ENCODE measurements at regions not wholly inside any gene's neighbourhood (a gene's known extent, or its start where the extent isn't known, plus 50 kb on each side); places are given as distances from the start of the nearest gene placed in this dataset.
A peak's percentile ranks its signal among the peaks of the same experiment; 100 is the strongest.

GRCh38 chr18:60445341-60445740 is 72.8 kb upstream of the MC4R start:
- Histone ChIP-seq H2BK12ac (ENCODE audit: low read length) (no peak overlapping the region), H3K4me2 (ENCODE audit: low read length) (no peak overlapping the region), H3K79me1 (ENCODE audit: low read length) (no peaks in the 10 kb centered on the region), H3K27ac (ENCODE audit: low read depth, low read length) (no peak overlapping the region), H3K9ac (ENCODE audit: low read length) (no peak overlapping the region), H3K27me3 (ENCODE audit: insufficient read depth, low read length) (no peaks in the 10 kb centered on the region), H2BK120ac (ENCODE audit: insufficient read depth, low read length, poor library complexity) (no peak overlapping the region), H3K79me2 (ENCODE audit: control insufficient read depth, insufficient read depth, low read length, poor library complexity) (no peaks in the 10 kb centered on the region), H3K23ac (ENCODE audit: low read length) (no peak overlapping the region), H3K14ac (ENCODE audit: low read length) (no peak overlapping the region), H3K9me3 (ENCODE audit: insufficient read depth, low read depth, low read length) (no peaks in the 10 kb centered on the region), H4K8ac (ENCODE audit: low read depth, low read length) (no peak overlapping the region), H3K4me1 (ENCODE audit: control insufficient read depth in 1 of 2, insufficient read depth in 2 of 2, low read length in 2 of 2) (no peaks in the 10 kb centered on the region), H2AK5ac (ENCODE audit: low read length) (no peak overlapping the region), H3K4ac (ENCODE audit: low read depth, low read length) (no peak overlapping the region), H3K36me3 (ENCODE audit: control insufficient read depth in 1 of 2, insufficient read depth in 2 of 2, low read length in 2 of 2) (no peaks in the 10 kb centered on the region), H3K4me3 (ENCODE audit: low read depth, low read length) (no peak overlapping the region), H4K91ac (ENCODE audit: low read depth, low read length) (no peak overlapping the region), H4K12ac (ENCODE audit: low read depth, low read length) (no peak overlapping the region), H2BK5ac (ENCODE audit: low read depth, low read length, poor library complexity) (no peak overlapping the region), H3K18ac (ENCODE audit: low read length) (no peak overlapping the region), H2AFZ (ENCODE audit: insufficient read depth, low read length, poor library complexity) (no peak overlapping the region)
- DNase-seq, result peak; percentile 31 to 77

GRCh38 chr18:60446821-60447220 is 74.2 kb upstream of the MC4R start:
- Histone ChIP-seq H3K4me2 (ENCODE audit: low read length) (no peak overlapping the region), H2BK5ac (ENCODE audit: low read depth, low read length, poor library complexity) (no peak overlapping the region), H2AK5ac (ENCODE audit: low read length) (no peak overlapping the region), H3K79me2 (ENCODE audit: control insufficient read depth, insufficient read depth, low read length, poor library complexity) (no peaks in the 10 kb centered on the region), H3K9ac (ENCODE audit: low read length) (no peak overlapping the region), H4K12ac (ENCODE audit: low read depth, low read length) (no peak overlapping the region), H2BK120ac (ENCODE audit: insufficient read depth, low read length, poor library complexity) (no peak overlapping the region), H4K91ac (ENCODE audit: low read depth, low read length) (no peak overlapping the region), H3K4ac (ENCODE audit: low read depth, low read length) (no peak overlapping the region), H2BK12ac (ENCODE audit: low read length) (no peak overlapping the region), H4K8ac (ENCODE audit: low read depth, low read length) (no peak overlapping the region), H3K79me1 (ENCODE audit: low read length) (no peaks in the 10 kb centered on the region), H3K4me1 (ENCODE audit: control insufficient read depth in 1 of 2, insufficient read depth in 2 of 2, low read length in 2 of 2) (no peaks in the 10 kb centered on the region), H3K4me3 (ENCODE audit: low read depth, low read length) (no peak overlapping the region), H3K18ac (ENCODE audit: low read length) (no peak overlapping the region), H3K23ac (ENCODE audit: low read length) (no peak overlapping the region), H3K27ac (ENCODE audit: low read depth, low read length) (no peak overlapping the region), H2AFZ (ENCODE audit: insufficient read depth, low read length, poor library complexity) (no peak overlapping the region), H3K36me3 (ENCODE audit: control insufficient read depth in 1 of 2, insufficient read depth in 2 of 2, low read length in 2 of 2) (no peaks in the 10 kb centered on the region), H3K14ac (ENCODE audit: low read length) (no peak overlapping the region), H3K9me3 (ENCODE audit: insufficient read depth, low read depth, low read length) (no peaks in the 10 kb centered on the region), H3K27me3 (ENCODE audit: insufficient read depth, low read length) (no peaks in the 10 kb centered on the region)
- no CpG with 5 or more reads among the region's 5 CpGs for WGBS (ENCODE audit: extremely low coverage, insufficient coverage, insufficient read length)
- DNase-seq, result no peak

- Histone ChIP-seq H3K4me1 (ENCODE audit: control insufficient read depth in 1 of 2, insufficient read depth in 2 of 2, low read length in 2 of 2) (no peaks in the 10 kb centered on the region), H4K8ac (ENCODE audit: low read depth, low read length) (no peak overlapping the region), H2AK5ac (ENCODE audit: low read length) (no peak overlapping the region), H3K4ac (ENCODE audit: low read depth, low read length) (no peak overlapping the region), H2BK120ac (ENCODE audit: insufficient read depth, low read length, poor library complexity) (no peak overlapping the region), H4K91ac (ENCODE audit: low read depth, low read length) (no peak overlapping the region), H3K4me3 (ENCODE audit: low read depth, low read length) (no peak overlapping the region), H3K18ac (ENCODE audit: low read length) (no peak overlapping the region), H3K9ac (ENCODE audit: low read length) (no peak overlapping the region), H3K79me2 (ENCODE audit: control insufficient read depth, insufficient read depth, low read length, poor library complexity) (no peaks in the 10 kb centered on the region), H2BK5ac (ENCODE audit: low read depth, low read length, poor library complexity) (no peak overlapping the region), H3K4me2 (ENCODE audit: low read length) (no peak overlapping the region), H2AFZ (ENCODE audit: insufficient read depth, low read length, poor library complexity) (no peak overlapping the region), H2BK12ac (ENCODE audit: low read length) (no peak overlapping the region), H3K14ac (ENCODE audit: low read length) (no peak overlapping the region), H3K27ac (ENCODE audit: low read depth, low read length) (no peak overlapping the region), H3K27me3 (ENCODE audit: insufficient read depth, low read length) (no peaks in the 10 kb centered on the region), H3K79me1 (ENCODE audit: low read length) (no peaks in the 10 kb centered on the region), H3K9me3 (ENCODE audit: insufficient read depth, low read depth, low read length) (no peaks in the 10 kb centered on the region), H3K36me3 (ENCODE audit: control insufficient read depth in 1 of 2, insufficient read depth in 2 of 2, low read length in 2 of 2) (no peaks in the 10 kb centered on the region), H4K12ac (ENCODE audit: low read depth, low read length) (no peak overlapping the region), H3K23ac (ENCODE audit: low read length) (no peak overlapping the region)
- WGBS (ENCODE audit: extremely low coverage, insufficient coverage, insufficient read length), result no CpG with 5 or more reads among the region's 3 CpGs
- peak; percentile 1 to 33 for DNase-seq
Observed at GRCh38 chr18:60448487-60449267, 76.1 kb upstream of the MC4R start.

- H2BK12ac ChIP-seq (ENCODE audit: low read length), result no peak overlapping the region
- H3K4me1 ChIP-seq (ENCODE audit: control insufficient read depth in 1 of 2, insufficient read depth in 2 of 2, low read length in 2 of 2), result no peaks in the 10 kb centered on the region
- H2BK120ac ChIP-seq (ENCODE audit: insufficient read depth, low read length, poor library complexity), result no peak overlapping the region
- no CpG with 5 or more reads among the region's 1 CpG for WGBS (ENCODE audit: extremely low coverage, insufficient coverage, insufficient read length)
- H3K9ac ChIP-seq (ENCODE audit: low read length), result no peak overlapping the region
- no peak for DNase-seq
- H4K91ac ChIP-seq (ENCODE audit: low read depth, low read length), result no peak overlapping the region
- H3K79me2 ChIP-seq (ENCODE audit: control insufficient read depth, insufficient read depth, low read length, poor library complexity), result no peaks in the 10 kb centered on the region
- H3K14ac ChIP-seq (ENCODE audit: low read length), result no peak overlapping the region
- H3K79me1 ChIP-seq (ENCODE audit: low read length), result no peaks in the 10 kb centered on the region
- no peak overlapping the region for H2BK5ac ChIP-seq (ENCODE audit: low read depth, low read length, poor library complexity)
- no peak overlapping the region for H3K27ac ChIP-seq (ENCODE audit: low read depth, low read length)
- H3K36me3 ChIP-seq (ENCODE audit: control insufficient read depth in 1 of 2, insufficient read depth in 2 of 2, low read length in 2 of 2), result no peaks in the 10 kb centered on the region
- H2AFZ ChIP-seq (ENCODE audit: insufficient read depth, low read length, poor library complexity), result no peak overlapping the region
- H3K4me3 ChIP-seq (ENCODE audit: low read depth, low read length), result no peak overlapping the region
- no peaks in the 10 kb centered on the region for H3K9me3 ChIP-seq (ENCODE audit: insufficient read depth, low read depth, low read length)
- H4K12ac ChIP-seq (ENCODE audit: low read depth, low read length), result no peak overlapping the region
- no peak overlapping the region for H2AK5ac ChIP-seq (ENCODE audit: low read length)
- H4K8ac ChIP-seq (ENCODE audit: low read depth, low read length), result no peak overlapping the region
- H3K4me2 ChIP-seq (ENCODE audit: low read length), result no peak overlapping the region
- H3K18ac ChIP-seq (ENCODE audit: low read length), result no peak overlapping the region
- no peak overlapping the region for H3K23ac ChIP-seq (ENCODE audit: low read length)
- H3K4ac ChIP-seq (ENCODE audit: low read depth, low read length), result no peak overlapping the region
- H3K27me3 ChIP-seq (ENCODE audit: insufficient read depth, low read length), result no peaks in the 10 kb centered on the region
Observed at GRCh38 chr18:60452421-60452820, 79.8 kb upstream of the MC4R start.
